Activated naive CD8-positive, alpha-beta T cell (primary cell): ENCODE measurements at regions not wholly inside any gene's neighbourhood (a gene's known extent, or its start where the extent isn't known, plus 50 kb on each side); places are given as distances from the start of the nearest gene placed in this dataset.

Experiments used
- H3K27ac Mint-ChIP-seq: one replicate; pipeline ENCODE4 v1.8.0; 2021; ENCODE audit warnings: mixed read lengths
- H3K27me3 Mint-ChIP-seq: one replicate; pipeline ENCODE4 v1.8.0; 2021; ENCODE audit warnings: mixed read lengths
- H3K36me3 Mint-ChIP-seq: one replicate; pipeline ENCODE4 v1.8.0; 2021; ENCODE audit warnings: mixed read lengths
- H3K4me1 Mint-ChIP-seq: one replicate; pipeline ENCODE4 v1.8.0; 2021; ENCODE audit warnings: low read depth, mixed read lengths
- H3K4me3 Mint-ChIP-seq: one replicate; pipeline ENCODE4 v1.8.0; 2021; ENCODE audit warnings: mild to moderate bottlenecking, mixed read lengths
- H3K9me3 Mint-ChIP-seq: one replicate; pipeline ENCODE4 v1.8.0; 2021; ENCODE audit warnings: low read depth, mixed read lengths

GRCh38 chr18:44526705-44527415 lies 153.8 kb upstream of the SETBP1 start:
- H3K36me3 Mint-ChIP-seq: no peaks in the 10 kb centered on the region
- H3K27me3 Mint-ChIP-seq: no peaks in the 10 kb centered on the region
- no peak overlapping the region for H3K27ac Mint-ChIP-seq
- no peak overlapping the region for H3K4me3 Mint-ChIP-seq
- H3K9me3 Mint-ChIP-seq: no peaks in the 10 kb centered on the region
- H3K4me1 Mint-ChIP-seq: peaks cover 13% of the 10 kb centered on the region

GRCh38 chr18:44533071-44533470 lies 147.6 kb upstream of the SETBP1 start:
- Mint-ChIP-seq H3K4me1 (no peaks in the 10 kb centered on the region), H3K27ac (no peak overlapping the region), H3K4me3 (no peak overlapping the region), H3K36me3 (no peaks in the 10 kb centered on the region), H3K9me3 (no peaks in the 10 kb centered on the region), H3K27me3 (no peaks in the 10 kb centered on the region)

GRCh38 chr18:44536046-44536445 lies 144.6 kb upstream of the SETBP1 start:
- no peak overlapping the region for H3K27ac Mint-ChIP-seq
- no peaks in the 10 kb centered on the region for H3K9me3 Mint-ChIP-seq
- H3K27me3 Mint-ChIP-seq: no peaks in the 10 kb centered on the region
- no peaks in the 10 kb centered on the region for H3K4me1 Mint-ChIP-seq
- no peak overlapping the region for H3K4me3 Mint-ChIP-seq
- H3K36me3 Mint-ChIP-seq: no peaks in the 10 kb centered on the region

- Mint-ChIP-seq H3K4me1 (no peaks in the 10 kb centered on the region), H3K27me3 (no peaks in the 10 kb centered on the region), H3K4me3 (no peak overlapping the region), H3K27ac (no peak overlapping the region), H3K36me3 (no peaks in the 10 kb centered on the region), H3K9me3 (no peaks in the 10 kb centered on the region)
These were observed 144.1 kb upstream of the SETBP1 start for GRCh38 chr18:44536619-44537018.

GRCh38 chr18:44537526-44537925 lies 143.2 kb upstream of the SETBP1 start:
- Mint-ChIP-seq H3K9me3 (no peaks in the 10 kb centered on the region), H3K36me3 (no peaks in the 10 kb centered on the region), H3K4me3 (no peak overlapping the region), H3K27ac (no peak overlapping the region), H3K4me1 (no peaks in the 10 kb centered on the region), H3K27me3 (no peaks in the 10 kb centered on the region)

GRCh38 chr18:44539926-44540325 lies 140.8 kb upstream of the SETBP1 start:
- H3K27ac Mint-ChIP-seq: no peak overlapping the region
- no peaks in the 10 kb centered on the region for H3K9me3 Mint-ChIP-seq
- H3K4me3 Mint-ChIP-seq: no peak overlapping the region
- no peaks in the 10 kb centered on the region for H3K27me3 Mint-ChIP-seq
- H3K4me1 Mint-ChIP-seq: no peaks in the 10 kb centered on the region
- no peaks in the 10 kb centered on the region for H3K36me3 Mint-ChIP-seq

- Mint-ChIP-seq H3K27me3 (no peaks in the 10 kb centered on the region), H3K9me3 (no peaks in the 10 kb centered on the region), H3K4me1 (no peaks in the 10 kb centered on the region), H3K36me3 (no peaks in the 10 kb centered on the region), H3K4me3 (no peak overlapping the region), H3K27ac (no peak overlapping the region)
These were observed 139.5 kb upstream of the SETBP1 start for GRCh38 chr18:44541159-44541558.

GRCh38 chr18:44541781-44542180 lies 138.9 kb upstream of the SETBP1 start:
- Mint-ChIP-seq H3K27ac (no peak overlapping the region), H3K9me3 (no peaks in the 10 kb centered on the region), H3K4me1 (no peaks in the 10 kb centered on the region), H3K27me3 (no peaks in the 10 kb centered on the region), H3K36me3 (no peaks in the 10 kb centered on the region), H3K4me3 (no peak overlapping the region)

- H3K9me3 Mint-ChIP-seq: no peaks in the 10 kb centered on the region
- no peaks in the 10 kb centered on the region for H3K36me3 Mint-ChIP-seq
- H3K27ac Mint-ChIP-seq: no peak overlapping the region
- no peak overlapping the region for H3K4me3 Mint-ChIP-seq
- H3K4me1 Mint-ChIP-seq: peaks cover under 1% of the 10 kb centered on the region
- no peaks in the 10 kb centered on the region for H3K27me3 Mint-ChIP-seq
These were observed 137.3 kb upstream of the SETBP1 start for GRCh38 chr18:44543387-44543786.

- Mint-ChIP-seq H3K9me3 (no peaks in the 10 kb centered on the region), H3K4me3 (no peak overlapping the region)
These were observed 135.2 kb upstream of the SETBP1 start for GRCh38 chr18:44545359-44545985.

GRCh38 chr18:44546954-44547353 lies 133.7 kb upstream of the SETBP1 start:
- no peaks in the 10 kb centered on the region for H3K9me3 Mint-ChIP-seq
- H3K36me3 Mint-ChIP-seq: no peaks in the 10 kb centered on the region
- no peak overlapping the region for H3K4me3 Mint-ChIP-seq
- peaks cover 14% of the 10 kb centered on the region for H3K4me1 Mint-ChIP-seq
- no peak overlapping the region for H3K27ac Mint-ChIP-seq
- no peaks in the 10 kb centered on the region for H3K27me3 Mint-ChIP-seq

More at GRCh38 chr18:44545359-44545985, 135.2 kb upstream of the SETBP1 start:
- Mint-ChIP-seq H3K27me3 (no peaks in the 10 kb centered on the region), H3K27ac (no peak overlapping the region), H3K36me3 (no peaks in the 10 kb centered on the region), H3K4me1 (peaks cover 14% of the 10 kb centered on the region)

- no peaks in the 10 kb centered on the region for H3K36me3 Mint-ChIP-seq
- H3K27ac Mint-ChIP-seq: no peak overlapping the region
- no peaks in the 10 kb centered on the region for H3K9me3 Mint-ChIP-seq
- no peak overlapping the region for H3K4me3 Mint-ChIP-seq
- no peaks in the 10 kb centered on the region for H3K27me3 Mint-ChIP-seq
- H3K4me1 Mint-ChIP-seq: peaks cover 14% of the 10 kb centered on the region
These were observed 132.1 kb upstream of the SETBP1 start for GRCh38 chr18:44548291-44549221.

GRCh38 chr18:44552706-44553105 lies 128.0 kb upstream of the SETBP1 start:
- H3K9me3 Mint-ChIP-seq: no peaks in the 10 kb centered on the region
- H3K36me3 Mint-ChIP-seq: no peaks in the 10 kb centered on the region
- no peak overlapping the region for H3K27ac Mint-ChIP-seq
- H3K4me1 Mint-ChIP-seq: peaks cover 14% of the 10 kb centered on the region
- H3K4me3 Mint-ChIP-seq: no peak overlapping the region
- no peaks in the 10 kb centered on the region for H3K27me3 Mint-ChIP-seq

- Mint-ChIP-seq H3K27ac (no peak overlapping the region), H3K27me3 (no peaks in the 10 kb centered on the region), H3K4me1 (no peaks in the 10 kb centered on the region), H3K4me3 (no peak overlapping the region), H3K9me3 (no peaks in the 10 kb centered on the region), H3K36me3 (no peaks in the 10 kb centered on the region)
These were observed 124.4 kb upstream of the SETBP1 start for GRCh38 chr18:44556296-44556695.

- H3K9me3 Mint-ChIP-seq: no peaks in the 10 kb centered on the region
- H3K27ac Mint-ChIP-seq: no peak overlapping the region
- H3K4me3 Mint-ChIP-seq: no peak overlapping the region
- no peaks in the 10 kb centered on the region for H3K36me3 Mint-ChIP-seq
- no peaks in the 10 kb centered on the region for H3K27me3 Mint-ChIP-seq
- H3K4me1 Mint-ChIP-seq: no peaks in the 10 kb centered on the region
These were observed 123.0 kb upstream of the SETBP1 start for GRCh38 chr18:44557616-44558151.
